C4-2B (cell line): ENCODE measurements at regions not wholly inside any gene's neighbourhood (a gene's known extent, or its start where the extent isn't known, plus 50 kb on each side); places are given as distances from the start of the nearest gene placed in this dataset.

Experiments
- ZFX ChIP-seq: fragments of 450-650 bp; IDR thresholded peaks from 2 replicates; pipeline ENCODE4 v1.6.1; 2017
- TF ChIP-seq, protein P1 (sequence below): fragments of 450-650 bp; conservative IDR thresholded peaks from 2 replicates; pipeline ENCODE4 v1.5.1; 2017; ENCODE audit warnings: mild to moderate bottlenecking

- TF ChIP-seq, protein P1, sequence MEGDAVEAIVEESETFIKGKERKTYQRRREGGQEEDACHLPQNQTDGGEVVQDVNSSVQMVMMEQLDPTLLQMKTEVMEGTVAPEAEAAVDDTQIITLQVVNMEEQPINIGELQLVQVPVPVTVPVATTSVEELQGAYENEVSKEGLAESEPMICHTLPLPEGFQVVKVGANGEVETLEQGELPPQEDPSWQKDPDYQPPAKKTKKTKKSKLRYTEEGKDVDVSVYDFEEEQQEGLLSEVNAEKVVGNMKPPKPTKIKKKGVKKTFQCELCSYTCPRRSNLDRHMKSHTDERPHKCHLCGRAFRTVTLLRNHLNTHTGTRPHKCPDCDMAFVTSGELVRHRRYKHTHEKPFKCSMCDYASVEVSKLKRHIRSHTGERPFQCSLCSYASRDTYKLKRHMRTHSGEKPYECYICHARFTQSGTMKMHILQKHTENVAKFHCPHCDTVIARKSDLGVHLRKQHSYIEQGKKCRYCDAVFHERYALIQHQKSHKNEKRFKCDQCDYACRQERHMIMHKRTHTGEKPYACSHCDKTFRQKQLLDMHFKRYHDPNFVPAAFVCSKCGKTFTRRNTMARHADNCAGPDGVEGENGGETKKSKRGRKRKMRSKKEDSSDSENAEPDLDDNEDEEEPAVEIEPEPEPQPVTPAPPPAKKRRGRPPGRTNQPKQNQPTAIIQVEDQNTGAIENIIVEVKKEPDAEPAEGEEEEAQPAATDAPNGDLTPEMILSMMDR: no peak
- no peak for TF ChIP-seq ZFX
Measured at GRCh38 chr18:75824661-75825060, 397.2 kb upstream of the SMIM21 start.
